ENCODE measurements at regions not wholly inside any gene's neighbourhood (a gene's known extent, or its start where the extent isn't known, plus 50 kb on each side); places are given as distances from the start of the nearest gene placed in this dataset.

DNA sequence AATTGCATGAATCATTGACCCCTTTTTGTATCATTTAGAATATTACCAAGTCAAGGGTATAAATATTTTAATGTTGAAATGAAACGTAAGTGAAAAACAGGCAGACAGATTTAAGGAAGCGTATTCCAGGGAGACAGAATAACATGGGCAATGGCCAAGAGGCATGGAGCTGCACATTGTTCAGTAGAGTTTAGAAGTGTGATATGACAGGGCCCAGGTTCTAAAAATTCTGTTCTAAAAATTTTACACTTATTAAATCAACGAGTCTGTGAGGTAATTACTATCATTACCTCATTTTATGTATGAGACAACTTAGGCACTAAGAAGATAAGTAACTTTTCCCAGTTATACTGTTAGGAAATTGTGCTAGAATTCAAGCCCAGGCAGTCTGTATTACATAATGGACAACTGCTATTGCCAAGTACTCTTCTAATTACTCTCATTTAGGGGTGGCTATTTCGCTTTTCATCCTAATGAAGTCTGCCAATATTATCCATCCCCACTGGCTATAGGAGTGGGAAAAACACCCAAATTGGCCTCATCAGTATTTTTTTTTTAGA lies 103.2 kb upstream of the NAV3 start:
- TF ChIP-seq, protein P1, sequence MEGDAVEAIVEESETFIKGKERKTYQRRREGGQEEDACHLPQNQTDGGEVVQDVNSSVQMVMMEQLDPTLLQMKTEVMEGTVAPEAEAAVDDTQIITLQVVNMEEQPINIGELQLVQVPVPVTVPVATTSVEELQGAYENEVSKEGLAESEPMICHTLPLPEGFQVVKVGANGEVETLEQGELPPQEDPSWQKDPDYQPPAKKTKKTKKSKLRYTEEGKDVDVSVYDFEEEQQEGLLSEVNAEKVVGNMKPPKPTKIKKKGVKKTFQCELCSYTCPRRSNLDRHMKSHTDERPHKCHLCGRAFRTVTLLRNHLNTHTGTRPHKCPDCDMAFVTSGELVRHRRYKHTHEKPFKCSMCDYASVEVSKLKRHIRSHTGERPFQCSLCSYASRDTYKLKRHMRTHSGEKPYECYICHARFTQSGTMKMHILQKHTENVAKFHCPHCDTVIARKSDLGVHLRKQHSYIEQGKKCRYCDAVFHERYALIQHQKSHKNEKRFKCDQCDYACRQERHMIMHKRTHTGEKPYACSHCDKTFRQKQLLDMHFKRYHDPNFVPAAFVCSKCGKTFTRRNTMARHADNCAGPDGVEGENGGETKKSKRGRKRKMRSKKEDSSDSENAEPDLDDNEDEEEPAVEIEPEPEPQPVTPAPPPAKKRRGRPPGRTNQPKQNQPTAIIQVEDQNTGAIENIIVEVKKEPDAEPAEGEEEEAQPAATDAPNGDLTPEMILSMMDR (conservative IDR thresholded peaks at IDR 0.05; ENCODE audit: low read length) = no peak
- no peak for TF ChIP-seq EZH2phosphoT487 (IDR thresholded peaks at IDR 0.05; ENCODE audit: borderline replicate concordance)

All from Loucy (cell line).